HUDEP-2 (cell line): ENCODE measurements at regions not wholly inside any gene's neighbourhood (a gene's known extent, or its start where the extent isn't known, plus 50 kb on each side); places are given as distances from the start of the nearest gene placed in this dataset.
"Not testable (repeated sequence)": the region's sequence is repeated elsewhere in the genome, so short reads cannot be mapped to it uniquely, and the experiment has no call there.

Experiments used
- DNase-seq, 76 experiments: peaks; one replicate each; lab custom pipeline; 2025; ENCODE audit not compliant: unreplicated experiment in 76 of 76; lab: John Stamatoyannopoulos, UW

- DNase-seq: no peak
Observed at GRCh38 chr6:3529721-3530120, 72.9 kb upstream of the SLC22A23 start.

GRCh38 chr6:3529232-3529631, 72.4 kb upstream of the SLC22A23 start:
- DNase-seq: no peak

GRCh38 chr6:3528081-3528671, 71.3 kb upstream of the SLC22A23 start:
- not testable (repeated sequence) for DNase-seq

GRCh38 chr6:3527651-3527977, 70.8 kb upstream of the SLC22A23 start:
- no peak for DNase-seq

GRCh38 chr6:3526962-3527650, 70.3 kb upstream of the SLC22A23 start:
- DNase-seq: no peak

GRCh38 chr6:3525915-3526314, 69.1 kb upstream of the SLC22A23 start:
- no peak for DNase-seq

- no peak for DNase-seq
Observed at GRCh38 chr6:3524456-3524855, 67.6 kb upstream of the SLC22A23 start.

GRCh38 chr6:3523966-3524365, 67.1 kb upstream of the SLC22A23 start:
- no peak for DNase-seq

GRCh38 chr6:3523271-3523670, 66.4 kb upstream of the SLC22A23 start:
- DNase-seq: no peak

- no peak for DNase-seq
Observed at GRCh38 chr6:3522561-3523260, 65.9 kb upstream of the SLC22A23 start.

- no peak for DNase-seq
Observed at GRCh38 chr6:3520281-3521230, 63.7 kb upstream of the SLC22A23 start.

- no peak for DNase-seq
Observed at GRCh38 chr6:3518356-3519190, 61.7 kb upstream of the SLC22A23 start.

GRCh38 chr6:3517350-3517749, 60.5 kb upstream of the SLC22A23 start:
- DNase-seq: no peak

GRCh38 chr6:3516092-3516491, 59.2 kb upstream of the SLC22A23 start:
- DNase-seq: no peak

GRCh38 chr6:3515669-3516068, 58.8 kb upstream of the SLC22A23 start:
- DNase-seq: no peak

GRCh38 chr6:3513416-3513815, 56.6 kb upstream of the SLC22A23 start:
- no peak for DNase-seq

GRCh38 chr6:3512832-3513231, 56.0 kb upstream of the SLC22A23 start:
- DNase-seq: no peak

GRCh38 chr6:3510617-3511016, 53.8 kb upstream of the SLC22A23 start:
- no peak for DNase-seq

- no peak for DNase-seq
Observed at GRCh38 chr6:3510178-3510577, 53.3 kb upstream of the SLC22A23 start.

GRCh38 chr6:3509336-3509735, 52.5 kb upstream of the SLC22A23 start:
- DNase-seq: no peak
